Keratinocyte (primary cell): ENCODE measurements at regions not wholly inside any gene's neighbourhood (a gene's known extent, or its start where the extent isn't known, plus 50 kb on each side); places are given as distances from the start of the nearest gene placed in this dataset.
"Not testable (repeated sequence)": the region's sequence is repeated elsewhere in the genome, so short reads cannot be mapped to it uniquely, and the experiment has no call there.

Experiments
- DNase-seq: peaks from one replicate; pipeline ENCODE4 v3.0.0-alpha.2; 2011; ENCODE audit warnings: low read depth, missing footprints, low spot score
- FAIRE-seq: peaks from 2 replicates; lab custom pipeline; 2011; peaks lifted over from hg19 to GRCh38; lab: Jason Lieb, UNC
- H2AFZ ChIP-seq: 2 replicates; pipeline ENCODE4 v1.6.0; 2012; ENCODE audit warnings: low read length, control low read depth, inconsistent platforms; ENCODE audit not compliant: control insufficient read depth
- H3K27ac ChIP-seq: 2 replicates; pipeline ENCODE4 v1.5.1; 2011; ENCODE audit warnings: low read length; ENCODE audit not compliant: control insufficient read depth, insufficient read depth
- H3K27me3 ChIP-seq: 3 replicates; pipeline ENCODE4 v1.6.0; 2011; ENCODE audit warnings: low read length; ENCODE audit not compliant: control insufficient read depth, insufficient read depth; ENCODE audit errors: extremely low read depth
- H3K36me3 ChIP-seq, 2 experiments: 2 replicates in 1 of 2; 3 replicates in 1 of 2; pipeline ENCODE4 v1.5.1; 2011; ENCODE audit warnings: low read length in 2 of 2, mild to moderate bottlenecking in 1 of 2; ENCODE audit not compliant: control insufficient read depth in 2 of 2, insufficient read depth in 2 of 2; ENCODE audit errors: extremely low read depth in 1 of 2
- H3K4me1 ChIP-seq: 3 replicates; pipeline ENCODE4 v1.5.1; 2011; ENCODE audit warnings: low read length; ENCODE audit not compliant: control insufficient read depth, insufficient read depth; ENCODE audit errors: extremely low read depth
- H3K4me2 ChIP-seq: 3 replicates; pipeline ENCODE4 v1.6.0; 2011; ENCODE audit warnings: low read depth, low read length; ENCODE audit not compliant: control insufficient read depth, insufficient read depth; ENCODE audit errors: extremely low read depth
- H3K4me3 ChIP-seq, 3 experiments: fragments of 200-600 bp in 1 of 3; sonication (generic) in 1 of 3; 2 replicates in 2 of 3; 3 replicates in 1 of 3; pipeline ENCODE4 v1.5.1; 2011 to 2016; ENCODE audit warnings: low read length in 3 of 3, mild to moderate bottlenecking in 3 of 3, control low read depth in 2 of 3, inconsistent platforms in 1 of 3, low read depth in 1 of 3, mixed read lengths in 1 of 3, mixed run types in 1 of 3, moderate library complexity in 1 of 3; ENCODE audit not compliant: control insufficient read depth in 2 of 3, insufficient read depth in 2 of 3; ENCODE audit errors: extremely low read depth in 1 of 3
- H3K79me2 ChIP-seq: 2 replicates; pipeline ENCODE4 v1.6.0; 2012; ENCODE audit warnings: low read length; ENCODE audit not compliant: control insufficient read depth, insufficient read depth
- H3K9ac ChIP-seq: 3 replicates; pipeline ENCODE4 v1.6.0; 2011; ENCODE audit warnings: low read length; ENCODE audit not compliant: control insufficient read depth, insufficient read depth; ENCODE audit errors: extremely low read depth
- H3K9me1 ChIP-seq: 3 replicates; pipeline ENCODE4 v1.6.0; 2011; ENCODE audit warnings: low read length; ENCODE audit not compliant: control insufficient read depth, insufficient read depth; ENCODE audit errors: extremely low read depth
- H3K9me3 ChIP-seq: 2 replicates; pipeline ENCODE4 v1.5.1; 2012; ENCODE audit warnings: low read depth, low read length; ENCODE audit not compliant: control insufficient read depth
- H4K20me1 ChIP-seq: 3 replicates; pipeline ENCODE4 v1.6.0; 2011; ENCODE audit warnings: low read length; ENCODE audit not compliant: control insufficient read depth, insufficient read depth; ENCODE audit errors: extremely low read depth
- EZH2 ChIP-seq: IDR thresholded peaks from one replicate; pipeline ENCODE4 v1.6.1; 2012; ENCODE audit warnings: inconsistent platforms, mild to moderate bottlenecking, low read length, moderate library complexity
- dilution Hi-C: fragments of 300-500 bp; cut with MboI; formaldehyde crosslinking; loops from one replicate; pipeline ENCODE4 v1.7.0; 2020; ENCODE audit warnings: low sequenced_read_pairs; ENCODE audit not compliant: extremely low pct_ligation_motif_present
- TF ChIP-seq, protein P1 (sequence below), 3 experiments: IDR thresholded peaks in 1 of 3; conservative IDR thresholded peaks in 1 of 3; optimal IDR thresholded peaks in 1 of 3; 2 replicates in 2 of 3; 3 replicates in 1 of 3; pipeline versions ENCODE3 to v1.5.1; 2011; ENCODE audit warnings: low read length in 3 of 3, mild to moderate bottlenecking in 3 of 3, moderate library complexity in 2 of 3, control low read depth in 1 of 3, inconsistent platforms in 1 of 3; ENCODE audit not compliant: insufficient read depth in 2 of 3; ENCODE audit errors: extremely low read depth in 1 of 3

- H3K27ac ChIP-seq: no peak overlapping the region
- dilution Hi-C loops: no loop called here
- H4K20me1 ChIP-seq: no peaks in the 10 kb centered on the region
- no peak overlapping the region for H3K9ac ChIP-seq
- no peaks in the 10 kb centered on the region for H3K9me1 ChIP-seq
- H3K4me1 ChIP-seq: no peaks in the 10 kb centered on the region
- no peaks in the 10 kb centered on the region for H3K9me3 ChIP-seq
- DNase-seq (no peak), FAIRE-seq (no peak)
- H3K36me3 ChIP-seq: no peaks in the 10 kb centered on the region
- TF ChIP-seq EZH2: no peak
- TF ChIP-seq, protein P1, sequence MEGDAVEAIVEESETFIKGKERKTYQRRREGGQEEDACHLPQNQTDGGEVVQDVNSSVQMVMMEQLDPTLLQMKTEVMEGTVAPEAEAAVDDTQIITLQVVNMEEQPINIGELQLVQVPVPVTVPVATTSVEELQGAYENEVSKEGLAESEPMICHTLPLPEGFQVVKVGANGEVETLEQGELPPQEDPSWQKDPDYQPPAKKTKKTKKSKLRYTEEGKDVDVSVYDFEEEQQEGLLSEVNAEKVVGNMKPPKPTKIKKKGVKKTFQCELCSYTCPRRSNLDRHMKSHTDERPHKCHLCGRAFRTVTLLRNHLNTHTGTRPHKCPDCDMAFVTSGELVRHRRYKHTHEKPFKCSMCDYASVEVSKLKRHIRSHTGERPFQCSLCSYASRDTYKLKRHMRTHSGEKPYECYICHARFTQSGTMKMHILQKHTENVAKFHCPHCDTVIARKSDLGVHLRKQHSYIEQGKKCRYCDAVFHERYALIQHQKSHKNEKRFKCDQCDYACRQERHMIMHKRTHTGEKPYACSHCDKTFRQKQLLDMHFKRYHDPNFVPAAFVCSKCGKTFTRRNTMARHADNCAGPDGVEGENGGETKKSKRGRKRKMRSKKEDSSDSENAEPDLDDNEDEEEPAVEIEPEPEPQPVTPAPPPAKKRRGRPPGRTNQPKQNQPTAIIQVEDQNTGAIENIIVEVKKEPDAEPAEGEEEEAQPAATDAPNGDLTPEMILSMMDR (optimal IDR thresholded peaks at IDR 0.05 in 1 of 3, IDR thresholded peaks at IDR 0.05 in 1 of 3, conservative IDR thresholded peaks at IDR 0.05 in 1 of 3; ENCODE audit: extremely low read depth in 1 of 3, insufficient read depth in 2 of 3, low read length in 3 of 3): no peak
- H3K27me3 ChIP-seq: no peaks in the 10 kb centered on the region
- no peak overlapping the region for H2AFZ ChIP-seq
- no peak overlapping the region for H3K4me3 ChIP-seq
- no peaks in the 10 kb centered on the region for H3K79me2 ChIP-seq
- no peak overlapping the region for H3K4me2 ChIP-seq
Measured at GRCh38 chr7:113306302-113306701, 187.9 kb upstream of the SMIM30 start.

DNA sequence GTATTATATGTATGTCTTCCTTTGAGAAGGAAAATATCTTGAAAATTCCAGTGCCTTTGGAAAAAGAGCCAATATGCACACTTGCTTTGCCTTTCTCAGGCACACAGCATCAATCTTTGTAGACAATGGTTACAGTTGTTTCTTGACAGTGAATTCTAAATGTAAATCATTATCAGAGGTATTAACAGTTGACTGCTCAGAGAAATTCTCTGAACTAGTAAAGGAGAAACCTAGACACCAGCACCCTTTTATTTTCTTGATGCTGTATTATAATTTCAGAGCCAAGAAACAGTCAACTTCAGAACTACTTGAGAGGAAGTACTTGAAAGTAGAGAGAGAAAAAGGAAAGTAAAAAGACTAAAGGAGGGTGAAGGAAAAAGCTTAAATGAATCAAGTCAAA is 185.8 kb upstream of the SMIM30 start:
- Histone ChIP-seq H3K9me3 (no peaks in the 10 kb centered on the region), H3K27me3 (no peaks in the 10 kb centered on the region), H3K9ac (no peak overlapping the region), H4K20me1 (no peaks in the 10 kb centered on the region), H3K4me1 (no peaks in the 10 kb centered on the region), H3K4me2 (no peak overlapping the region), H2AFZ (no peak overlapping the region), H3K27ac (no peak overlapping the region), H3K79me2 (no peaks in the 10 kb centered on the region), H3K36me3 (no peaks in the 10 kb centered on the region), H3K4me3 (no peak overlapping the region), H3K9me1 (no peaks in the 10 kb centered on the region)
- DNase-seq: no peak
- dilution Hi-C loops: no loop called here
- FAIRE-seq: no peak
- TF ChIP-seq EZH2: no peak
- TF ChIP-seq, protein P1 (optimal IDR thresholded peaks at IDR 0.05 in 1 of 3, IDR thresholded peaks at IDR 0.05 in 1 of 3, conservative IDR thresholded peaks at IDR 0.05 in 1 of 3; ENCODE audit: extremely low read depth in 1 of 3, insufficient read depth in 2 of 3, low read length in 3 of 3): no peak

DNA sequence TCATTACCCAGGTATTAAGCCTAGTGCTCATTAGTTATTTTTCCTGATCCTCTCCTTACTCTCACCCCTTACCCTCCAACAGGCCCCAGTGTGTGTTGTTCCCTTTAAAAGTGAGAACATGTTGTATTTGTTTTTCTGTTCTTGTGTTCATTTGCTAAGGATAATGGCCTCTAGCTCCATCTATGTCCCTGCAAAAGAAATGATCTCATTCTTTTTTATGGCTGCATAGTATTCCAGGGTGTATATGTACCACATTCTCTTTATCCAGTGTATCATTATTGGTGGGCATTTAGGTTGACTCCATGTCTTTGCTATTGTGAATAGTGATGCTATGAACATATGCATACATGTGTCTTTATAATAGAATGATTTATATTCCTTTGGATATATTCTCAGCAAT is 185.0 kb upstream of the SMIM30 start:
- H3K9ac ChIP-seq, H3K79me2 ChIP-seq, H3K4me1 ChIP-seq, H2AFZ ChIP-seq, FAIRE-seq, H3K9me1 ChIP-seq, H3K4me3 ChIP-seq, DNase-seq, H4K20me1 ChIP-seq, H3K27ac ChIP-seq, H3K27me3 ChIP-seq, H3K4me2 ChIP-seq, H3K36me3 ChIP-seq, dilution Hi-C loops, H3K9me3 ChIP-seq: not testable (repeated sequence)
